GM12878 (cell line): ENCODE measurements at regions not wholly inside any gene's neighbourhood (a gene's known extent, or its start where the extent isn't known, plus 50 kb on each side); places are given as distances from the start of the nearest gene placed in this dataset.

ENCODE experiments used
- ATAC-seq: fragments of 200-7000 bp; cut with Tn5 transposase; 3 replicates; pipeline ENCODE4 v1.9.1; 2020; ENCODE audit warnings: mild to moderate bottlenecking, moderate library complexity
- BruUV-seq: library from RNA; stranded (reverse); fragments of 400-500 nt; replicated peaks from 2 replicates; lab custom pipeline; 2021; lab: Mats Ljungman, UMichigan
- CTCF ChIA-PET: fragments of 300-600 bp; sonication (Branson Sonifier 250); formaldehyde crosslinking; extraction: SDS; loops from one replicate; lab custom pipeline; 2021; ENCODE audit warnings: inconsistent platforms; lab: Yijun Ruan, JAX
- POLR2A ChIA-PET: fragments of 350-600 bp; formaldehyde crosslinking; extraction: SDS; loops from one replicate; lab custom pipeline; 2021; ENCODE audit warnings: inconsistent platforms; lab: Charles Lee
- RAD21 ChIA-PET: fragments of 300-600 bp; sonication (Branson Sonifier 250); formaldehyde crosslinking; loops from one replicate; lab custom pipeline; 2023; ENCODE audit warnings: antibody characterized with exemption; ENCODE audit not compliant: unreplicated experiment; lab: Charles Lee
- SMC1A ChIA-PET: fragments of 300-600 bp; sonication (Branson Sonifier 250); formaldehyde crosslinking; loops from one replicate; lab custom pipeline; 2023; ENCODE audit not compliant: unreplicated experiment, uncharacterized antibody; lab: Charles Lee
- DNase-seq: peaks from one replicate; pipeline ENCODE4 v3.0.0-alpha.2; 2011; ENCODE audit warnings: low read depth, low spot score
- FAIRE-seq: peaks from 3 replicates; lab custom pipeline; 2011; peaks lifted over from hg19 to GRCh38; lab: Jason Lieb, UNC
- H2AFZ ChIP-seq: 2 replicates; pipeline ENCODE4 v1.6.0; 2011; ENCODE audit warnings: low read depth, low read length, control low read depth; ENCODE audit not compliant: control insufficient read depth
- H3K27ac ChIP-seq: 2 replicates; pipeline ENCODE4 v1.5.1; 2011; ENCODE audit warnings: control low read depth; ENCODE audit not compliant: control insufficient read depth, insufficient read depth
- H3K27me3 ChIP-seq, 2 experiments: replicated peaks in 1 of 2; 2 replicates each; pipeline versions ENCODE4 v1.6.0 to v1.6.1; 2011; ENCODE audit warnings: low read length in 1 of 2; ENCODE audit not compliant: control insufficient read depth in 2 of 2, insufficient read depth in 2 of 2
- H3K36me3 ChIP-seq, 2 experiments: 2 replicates each; pipeline ENCODE4 v1.5.1; 2011; ENCODE audit warnings: low read length in 1 of 2; ENCODE audit not compliant: control insufficient read depth in 2 of 2, insufficient read depth in 2 of 2
- H3K4me1 ChIP-seq: 2 replicates; pipeline ENCODE4 v1.6.1; 2011; ENCODE audit warnings: mild to moderate bottlenecking, low read length, moderate library complexity, mixed read lengths; ENCODE audit not compliant: control insufficient read depth, insufficient read depth
- H3K4me2 ChIP-seq: 2 replicates; pipeline ENCODE4 v1.6.0; 2011; ENCODE audit warnings: control low read depth; ENCODE audit not compliant: control insufficient read depth, insufficient read depth
- H3K4me3 ChIP-seq: fragments of 200-600 bp; sonication (generic); 2 replicates; pipeline ENCODE4 v1.5.1; 2016
- H3K79me2 ChIP-seq: 2 replicates; pipeline ENCODE4 v1.6.0; 2011; ENCODE audit warnings: low read length; ENCODE audit not compliant: control insufficient read depth, insufficient read depth
- H3K9ac ChIP-seq: 2 replicates; pipeline ENCODE4 v1.8.0; 2011; ENCODE audit warnings: low read length, control low read depth, mixed read lengths; ENCODE audit not compliant: control insufficient read depth, insufficient read depth
- H3K9me3 ChIP-seq: replicated peaks from 3 replicates; pipeline ENCODE4 v1.5.1; 2011; ENCODE audit warnings: mild to moderate bottlenecking, low read length; ENCODE audit not compliant: control insufficient read depth, insufficient read depth
- H4K20me1 ChIP-seq: 2 replicates; pipeline ENCODE4 v1.6.0; 2011; ENCODE audit not compliant: control insufficient read depth, insufficient read depth
- ATF2 ChIP-seq: IDR thresholded peaks from 2 replicates; pipeline ENCODE4 v1.6.1; 2012; ENCODE audit warnings: low read length, inconsistent platforms
- E2F4 ChIP-seq: IDR thresholded peaks from 2 replicates; pipeline ENCODE4 v1.6.1; 2012; ENCODE audit warnings: low read depth, low read length, improper control_type of control experiment
- E4F1 ChIP-seq: fragments of 450-650 bp; IDR thresholded peaks from 2 replicates; pipeline ENCODE4 v1.6.1; 2018; ENCODE audit warnings: borderline replicate concordance, mild to moderate bottlenecking; ENCODE audit not compliant: partially characterized antibody
- GATAD2B ChIP-seq: fragments of 450-650 bp; conservative IDR thresholded peaks from 2 replicates; pipeline ENCODE4 v1.6.1; 2017; ENCODE audit warnings: low read depth, mild to moderate bottlenecking, moderate library complexity
- IRF3 ChIP-seq: fragments of 450-650 bp; IDR thresholded peaks from 2 replicates; pipeline ENCODE4 v1.6.1; 2014; ENCODE audit warnings: mild to moderate bottlenecking
- IRF5 ChIP-seq: fragments of 450-650 bp; IDR thresholded peaks from 2 replicates; pipeline ENCODE4 v1.6.1; 2017; ENCODE audit warnings: borderline replicate concordance
- JUND ChIP-seq: IDR thresholded peaks from 2 replicates; pipeline ENCODE4 v1.6.1; 2012; ENCODE audit warnings: low read depth, mild to moderate bottlenecking, low read length, improper control_type of control experiment, moderate library complexity
- MAX ChIP-seq: IDR thresholded peaks from 2 replicates; pipeline ENCODE4 v1.6.1; 2012; ENCODE audit warnings: low read depth, low read length, improper control_type of control experiment
- MEF2A ChIP-seq: IDR thresholded peaks from 2 replicates; pipeline ENCODE4 v1.6.1; 2011; ENCODE audit warnings: low read depth, mild to moderate bottlenecking, low read length, moderate library complexity; ENCODE audit not compliant: insufficient read depth
- MLLT1 ChIP-seq: fragments of 450-650 bp; IDR thresholded peaks from 2 replicates; pipeline ENCODE4 v1.6.1; 2016; ENCODE audit warnings: mild to moderate bottlenecking
- NFYA ChIP-seq: IDR thresholded peaks from 2 replicates; pipeline ENCODE4 v1.6.1; 2011; ENCODE audit warnings: low read depth, mild to moderate bottlenecking, low read length, improper control_type of control experiment, borderline replicate concordance
- PAX8 ChIP-seq: fragments of 450-650 bp; IDR thresholded peaks from 2 replicates; pipeline ENCODE4 v1.6.1; 2017; ENCODE audit warnings: mild to moderate bottlenecking, moderate library complexity
- PML ChIP-seq: IDR thresholded peaks from 2 replicates; pipeline ENCODE4 v1.6.1; 2012; ENCODE audit warnings: low read length, inconsistent platforms
- RELA ChIP-seq: fragments of 450-650 bp; IDR thresholded peaks from 2 replicates; pipeline ENCODE4 v1.8.0; 2014; ENCODE audit warnings: borderline replicate concordance; ENCODE audit not compliant: partially characterized antibody
- YY1 ChIP-seq: IDR thresholded peaks from 2 replicates; pipeline ENCODE4 v1.6.1; 2011; ENCODE audit warnings: low read depth, mild to moderate bottlenecking, low read length
- WGBS: methylation state at CpG from one replicate; pipeline ENCODE4 v1.1.6; 2016; ENCODE audit warnings: low lambda C conversion rate; ENCODE audit not compliant: insufficient replicate concordance, insufficient coverage; ENCODE audit errors: missing lambda C conversion rate; 5-methylcytosine and 5-hydroxymethylcytosine counted together
- in situ Hi-C: fragments of 300-500 bp; cut with MboI; formaldehyde crosslinking; loops from 9 replicates; pipeline ENCODE4 v1.14.3; 2018; ENCODE audit warnings: mixed read lengths
- intact Hi-C: fragments of 100-400 bp; cut with micrococcal nuclease; formaldehyde crosslinking; loops from one replicate; pipeline ENCODE4 v1.14.2; 2022; ENCODE audit not compliant: unreplicated experiment

- Histone ChIP-seq H3K79me2 (no peaks in the 10 kb centered on the region), H3K9ac (no peak overlapping the region), H3K27me3 (peaks cover 0 to 3% of the 10 kb centered on the region in 2 experiments; a peak in 1 of 4 replicates), H3K9me3 (no peaks in the 10 kb centered on the region), H3K4me2 (no peak overlapping the region), H3K36me3 (no peaks in the 10 kb centered on the region), H3K4me3 (no peak overlapping the region), H3K27ac (no peak overlapping the region), H3K4me1 (no peaks in the 10 kb centered on the region), H4K20me1 (no peaks in the 10 kb centered on the region), H2AFZ (no peak overlapping the region)
- DNase-seq: no peak
- no peak for FAIRE-seq
- WGBS: 5% methylated on average over 4 of the region's 4 CpGs
- in situ Hi-C loops: no loop called here
- POLR2A ChIA-PET: no interaction called here
- RAD21 ChIA-PET: no interaction called here
- intact Hi-C loops: no loop called here
- no peak for ATAC-seq
- no TSS peak for BruUV-seq
- CTCF ChIA-PET: no interaction called here
- SMC1A ChIA-PET: no interaction called here
- TF ChIP-seq ATF2 (no peak), RELA (no peak), MEF2A (no peak), YY1 (no peak), E2F4 (no peak), E4F1 (no peak), PML (no peak), PAX8 (no peak), JUND (no peak), NFYA (no peak), GATAD2B (no peak), IRF3 (no peak), MAX (no peak), IRF5 (no peak), MLLT1 (no peak)
Measured at GRCh38 chr2:222108957-222109585, 189.7 kb downstream of the PAX3 start.
